ENCODE measurements at regions not wholly inside any gene's neighbourhood (a gene's known extent, or its start where the extent isn't known, plus 50 kb on each side); places are given as distances from the start of the nearest gene placed in this dataset.

- no peak for DNase-seq (ENCODE audit: low read depth in 1 of 2, low spot score in 1 of 2)
- Histone ChIP-seq H3K4me3 (no peak overlapping the region), H3K4me1 (ENCODE audit: low read depth) (no peaks in the 10 kb centered on the region), H3K27me3 (no peaks in the 10 kb centered on the region), H3K27ac (no peak overlapping the region), H3K9me3 (ENCODE audit: low read depth) (no peaks in the 10 kb centered on the region), H3K36me3 (no peaks in the 10 kb centered on the region)
- TF ChIP-seq CTCF (IDR thresholded peaks at IDR 0.05; ENCODE audit: low read depth, low read length) = no peak
These were observed 77.3 kb upstream of the ANO6 start for GRCh38 chr12:45138609-45139008.

GRCh38 chr12:45148006-45148405 is 67.9 kb upstream of the ANO6 start:
- no peak overlapping the region for H3K27ac ChIP-seq
- no peaks in the 10 kb centered on the region for H3K27me3 ChIP-seq
- DNase-seq (ENCODE audit: low read depth in 1 of 2, low spot score in 1 of 2) = no peak
- H3K4me1 ChIP-seq (ENCODE audit: low read depth) = no peaks in the 10 kb centered on the region
- H3K36me3 ChIP-seq = no peaks in the 10 kb centered on the region
- no peaks in the 10 kb centered on the region for H3K9me3 ChIP-seq (ENCODE audit: low read depth)
- H3K4me3 ChIP-seq = no peak overlapping the region
- no peak for TF ChIP-seq CTCF (IDR thresholded peaks at IDR 0.05; ENCODE audit: low read depth, low read length)

- Histone ChIP-seq H3K4me1 (ENCODE audit: low read depth) (no peaks in the 10 kb centered on the region), H3K27ac (no peak overlapping the region), H3K4me3 (no peak overlapping the region), H3K9me3 (ENCODE audit: low read depth) (no peaks in the 10 kb centered on the region), H3K36me3 (no peaks in the 10 kb centered on the region), H3K27me3 (no peaks in the 10 kb centered on the region)
- no peak for DNase-seq (ENCODE audit: low read depth in 1 of 2, low spot score in 1 of 2)
- no peak for TF ChIP-seq CTCF (IDR thresholded peaks at IDR 0.05; ENCODE audit: low read depth, low read length)
These were observed 67.3 kb upstream of the ANO6 start for GRCh38 chr12:45148619-45149018.

- TF ChIP-seq CTCF (IDR thresholded peaks at IDR 0.05; ENCODE audit: low read depth, low read length) = no peak
- no peaks in the 10 kb centered on the region for H3K27me3 ChIP-seq
- H3K36me3 ChIP-seq = no peaks in the 10 kb centered on the region
- H3K4me1 ChIP-seq (ENCODE audit: low read depth) = no peaks in the 10 kb centered on the region
- no peak overlapping the region for H3K27ac ChIP-seq
- no peaks in the 10 kb centered on the region for H3K9me3 ChIP-seq (ENCODE audit: low read depth)
- no peak for DNase-seq (ENCODE audit: low read depth in 1 of 2, low spot score in 1 of 2)
- H3K4me3 ChIP-seq = no peak overlapping the region
These were observed 50.6 kb upstream of the ANO6 start for GRCh38 chr12:45165284-45165683.

- peak in 1 of 2 donors; percentile 4 for DNase-seq (ENCODE audit: low read depth in 1 of 2, low spot score in 1 of 2)
- H3K27ac ChIP-seq = no peak overlapping the region
- no peaks in the 10 kb centered on the region for H3K4me1 ChIP-seq (ENCODE audit: low read depth)
- no peak overlapping the region for H3K4me3 ChIP-seq
- no peaks in the 10 kb centered on the region for H3K36me3 ChIP-seq
- H3K9me3 ChIP-seq (ENCODE audit: low read depth) = no peaks in the 10 kb centered on the region
- H3K27me3 ChIP-seq = no peaks in the 10 kb centered on the region
- no peak for TF ChIP-seq CTCF (IDR thresholded peaks at IDR 0.05; ENCODE audit: low read depth, low read length)
These were observed 49.8 kb upstream of the ANO6 start for GRCh38 chr12:45166056-45166455.

Measured in cardiac muscle cell (in vitro differentiated cells and primary cell).